Coronary artery (tissue), 2 donors: ENCODE measurements at regions not wholly inside any gene's neighbourhood (a gene's known extent, or its start where the extent isn't known, plus 50 kb on each side); places are given as distances from the start of the nearest gene placed in this dataset.

Source experiments
- DNase-seq: peaks from one replicate; pipeline ENCODE4 v3.0.0-alpha.2; 2017; ENCODE audit warnings: low spot score
- H3K27ac ChIP-seq, 2 donors: fragments of 200-600 bp; sonication (generic); one replicate each; pipeline ENCODE4 v1.5.1; 2016 to 2019
- H3K4me3 ChIP-seq: fragments of 200-600 bp; sonication (generic); 2 replicates; pipeline ENCODE4 v1.5.1; 2016; ENCODE audit warnings: mild to moderate bottlenecking, moderate library complexity
- CTCF ChIP-seq: fragments of 200-600 bp; sonication (generic); IDR thresholded peaks from one replicate; pipeline ENCODE4 v1.5.1; 2019; ENCODE audit warnings: antibody characterized with exemption

DNA sequence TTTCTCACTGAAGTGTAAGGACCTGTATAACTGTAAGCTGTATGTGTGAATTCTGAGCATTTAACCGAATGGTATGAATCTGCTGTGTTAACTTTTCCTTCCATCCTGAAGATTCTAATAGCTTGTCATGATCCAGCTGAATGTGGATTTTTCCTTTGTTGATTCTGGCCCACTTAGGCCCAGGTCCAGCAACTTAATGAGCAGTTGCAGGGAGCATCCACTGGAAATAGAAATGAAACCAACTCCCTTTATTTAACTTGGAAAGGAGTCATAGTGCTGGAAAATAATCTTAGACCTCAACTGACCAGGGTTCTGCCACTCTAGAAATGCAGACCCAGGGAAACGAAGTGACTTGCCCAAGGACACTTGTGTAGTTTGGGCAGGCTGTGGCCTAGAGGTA, 142.3 kb upstream of the MTNR1B start:
- no peak for TF ChIP-seq CTCF
- Histone ChIP-seq H3K4me3 (no peak overlapping the region), H3K27ac (no peak overlapping the region)
- DNase-seq, result no peak

GRCh38 chr11:92828556-92828955, 140.9 kb upstream of the MTNR1B start:
- no peak for TF ChIP-seq CTCF
- Histone ChIP-seq H3K4me3 (no peak overlapping the region), H3K27ac (no peak overlapping the region)
- no peak for DNase-seq

DNA sequence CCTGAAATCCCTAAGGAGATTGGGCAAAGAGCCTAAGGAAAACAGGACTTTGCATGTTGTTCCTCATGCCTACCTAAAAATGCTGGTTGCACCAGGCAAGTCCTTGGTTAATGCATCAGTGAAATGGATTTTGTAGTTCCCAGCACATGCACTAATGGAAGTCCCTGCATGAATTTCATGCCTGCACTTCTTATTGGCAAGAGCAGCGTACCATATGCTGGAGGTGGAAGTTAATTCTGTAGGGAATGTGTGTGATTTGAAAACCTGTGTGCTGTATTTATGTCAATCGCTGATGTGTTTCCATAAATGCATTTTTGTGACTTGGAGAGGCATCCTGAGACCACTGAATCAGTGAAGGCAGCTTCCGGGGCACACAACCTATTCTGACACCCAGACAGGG, 140.3 kb upstream of the MTNR1B start:
- DNase-seq, result no peak
- Histone ChIP-seq H3K4me3 (no peak overlapping the region), H3K27ac (no peak overlapping the region)
- TF ChIP-seq CTCF, result no peak

- Histone ChIP-seq H3K27ac (no peak overlapping the region), H3K4me3 (no peak overlapping the region)
- TF ChIP-seq CTCF, result no peak
- no peak for DNase-seq
These were observed 139.8 kb upstream of the MTNR1B start for GRCh38 chr11:92829671-92830070.

- Histone ChIP-seq H3K27ac (no peak overlapping the region), H3K4me3 (no peak overlapping the region)
- TF ChIP-seq CTCF, result no peak
- DNase-seq, result no peak
These were observed 138.9 kb upstream of the MTNR1B start for GRCh38 chr11:92830377-92831155.

GRCh38 chr11:92834296-92835020, 135.0 kb upstream of the MTNR1B start:
- no peak for TF ChIP-seq CTCF
- DNase-seq, result no peak
- no peak overlapping the region for H3K4me3 ChIP-seq
- no peak overlapping the region for H3K27ac ChIP-seq

DNA sequence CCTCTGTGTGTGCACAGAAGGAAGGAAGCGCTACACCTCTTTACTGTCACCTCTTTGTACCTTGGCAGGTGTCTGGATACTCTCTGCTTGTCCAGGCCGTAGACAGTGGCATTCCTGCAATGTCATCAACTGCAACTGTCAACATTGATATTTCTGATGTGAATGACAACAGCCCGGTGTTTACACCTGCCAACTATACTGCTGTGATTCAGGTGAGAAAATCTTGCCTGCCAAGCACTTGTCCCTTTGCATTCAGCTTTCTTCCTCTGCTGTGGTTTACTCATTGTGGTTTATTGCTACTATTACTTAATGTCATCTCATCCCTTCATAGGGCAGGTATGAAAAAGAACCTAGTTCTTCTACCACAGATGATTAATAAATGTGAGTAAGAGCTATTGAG, 131.9 kb upstream of the MTNR1B start:
- Histone ChIP-seq H3K27ac (no peak overlapping the region), H3K4me3 (no peak overlapping the region)
- no peak for DNase-seq
- no peak for TF ChIP-seq CTCF
